Activated CD4-positive, CD25-positive, alpha-beta regulatory T cell treated with anti-CD3 and anti-CD28 coated beads, Interleukin-2, amount 50 U/mL, for 16 hours (primary cell): ENCODE measurements at regions not wholly inside any gene's neighbourhood (a gene's known extent, or its start where the extent isn't known, plus 50 kb on each side); places are given as distances from the start of the nearest gene placed in this dataset.

Experiments
- DNase-seq: peaks from one replicate; pipeline ENCODE4 v3.0.0-alpha.2; 2020; ENCODE audit warnings: low read depth, low spot score

- no peak for DNase-seq
These were observed 203.5 kb upstream of the PLXNC1 start for GRCh38 chr12:93944911-93945310.

- no peak for DNase-seq
These were observed 201.7 kb upstream of the PLXNC1 start for GRCh38 chr12:93946542-93947150.

DNA sequence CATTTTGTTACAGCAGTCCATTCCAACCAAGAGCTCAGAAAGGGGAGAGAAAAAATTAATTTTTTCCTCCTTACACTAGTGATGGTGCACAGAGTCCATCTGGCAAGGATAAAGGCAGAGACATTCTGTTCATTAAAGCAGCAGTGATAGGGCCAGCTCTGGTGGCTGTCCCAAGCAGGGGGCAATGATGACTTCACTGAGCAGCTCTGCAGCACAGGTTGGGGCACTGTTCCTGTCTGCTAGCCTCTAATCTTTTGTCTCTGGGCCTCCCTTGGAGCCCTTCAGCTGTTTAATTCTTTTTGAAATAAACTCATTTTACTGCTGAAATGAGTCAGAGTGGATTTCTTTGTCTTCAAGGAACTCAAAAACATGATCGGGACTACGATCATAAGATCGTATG, 200.9 kb upstream of the PLXNC1 start:
- no peak for DNase-seq

DNA sequence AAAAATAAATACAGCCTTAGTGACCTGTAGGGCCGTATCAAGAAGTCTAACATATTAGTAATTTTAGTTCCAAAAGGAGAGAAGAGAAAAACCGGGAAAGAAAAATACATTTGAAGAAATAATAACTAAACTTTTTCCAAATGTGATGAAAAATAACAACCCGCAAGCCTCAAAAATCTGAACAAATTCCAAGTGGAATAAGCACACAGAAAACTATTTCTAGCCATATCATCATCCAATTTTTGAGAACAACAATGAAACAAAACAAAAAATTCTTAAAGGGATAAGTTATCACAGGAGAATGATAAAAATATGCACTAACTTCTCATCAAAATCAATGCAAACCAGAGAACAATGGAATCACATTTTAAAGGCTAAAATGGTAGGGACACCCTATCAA, 198.1 kb upstream of the PLXNC1 start:
- DNase-seq, result no peak

DNA sequence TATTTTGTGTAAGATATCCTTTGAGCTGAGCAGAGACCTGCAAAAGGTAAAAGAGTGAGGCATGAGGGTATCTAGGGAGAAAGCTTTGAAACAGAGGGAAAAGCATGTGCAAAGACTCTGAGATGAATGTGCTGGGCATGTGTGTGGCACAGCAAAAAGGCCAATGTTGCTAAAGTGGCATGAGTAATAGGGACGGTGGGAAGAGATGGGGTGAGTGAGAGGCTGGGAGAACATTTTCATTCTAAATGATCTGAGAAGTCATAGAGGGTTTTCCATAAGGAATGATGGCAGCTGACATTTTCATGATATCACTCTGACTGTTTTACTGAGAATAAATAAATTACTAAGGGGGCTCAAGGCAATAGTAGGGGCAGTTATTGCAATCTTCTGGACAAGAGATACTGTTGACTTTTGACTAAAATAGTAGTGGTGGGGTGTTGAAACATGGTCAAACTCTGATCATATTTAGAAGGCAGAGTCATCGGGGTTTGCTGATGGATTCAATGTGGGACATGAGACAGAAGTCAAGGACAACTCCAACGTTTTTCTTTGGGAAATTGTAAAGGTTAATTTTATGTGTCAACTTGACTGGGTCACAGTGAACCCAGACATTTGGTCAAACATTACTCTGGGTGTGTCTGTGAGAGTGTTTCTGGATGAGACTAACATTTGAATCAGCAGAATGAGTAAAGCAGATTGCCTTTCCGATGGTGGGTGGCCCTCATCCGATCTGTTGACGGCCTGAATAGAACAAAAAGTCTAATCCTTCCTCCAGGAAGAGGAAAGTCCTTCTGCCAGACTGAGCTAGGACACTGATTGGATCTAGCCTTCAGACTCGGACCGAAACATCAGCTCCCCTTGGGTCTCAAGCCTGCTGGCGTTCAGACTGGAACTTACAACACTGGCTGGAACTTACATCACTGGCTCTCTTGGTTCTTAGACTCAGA, 193.9 kb upstream of the PLXNC1 start:
- no peak for DNase-seq

GRCh38 chr12:93956551-93956950, 191.8 kb upstream of the PLXNC1 start:
- DNase-seq, result no peak

DNA sequence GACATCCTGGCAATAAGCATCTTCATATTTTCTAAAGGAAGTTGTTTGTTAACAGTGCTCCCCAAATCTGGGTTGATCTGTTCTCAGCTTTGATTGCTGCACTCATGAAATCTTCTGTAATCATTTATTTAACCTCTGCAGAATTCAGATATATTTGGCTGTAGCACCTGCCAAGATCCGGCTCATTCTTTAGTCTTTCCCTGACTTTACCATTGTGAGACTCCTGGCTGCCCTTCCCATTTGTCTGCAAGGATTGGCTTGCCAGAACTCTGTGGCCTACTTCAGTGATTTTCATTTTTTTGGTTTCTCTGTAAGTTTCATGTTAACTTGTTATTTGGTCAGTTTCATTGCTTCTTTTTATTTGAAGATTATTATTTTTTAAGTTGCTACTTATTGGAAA, 191.2 kb upstream of the PLXNC1 start:
- no peak for DNase-seq

DNA sequence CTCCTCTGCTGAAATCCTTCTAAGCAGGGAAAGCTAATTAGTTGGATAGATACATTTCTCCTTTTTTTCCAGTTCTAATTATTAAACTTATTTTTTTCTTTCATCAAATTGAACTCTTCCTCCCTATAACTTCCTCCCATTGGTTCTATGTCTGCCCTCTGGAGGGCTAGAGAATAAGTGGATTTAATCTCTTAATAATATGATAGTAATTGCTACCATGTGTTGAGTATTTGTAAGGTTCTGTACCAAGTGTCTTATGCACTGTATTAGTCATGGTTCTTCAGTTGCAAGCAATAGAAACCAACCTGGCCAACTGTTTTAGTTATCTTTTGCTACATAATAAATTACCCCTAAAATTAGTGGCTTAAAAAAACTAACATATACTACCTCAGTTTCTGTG, 190.5 kb upstream of the PLXNC1 start:
- DNase-seq, result no peak

GRCh38 chr12:93959657-93960056, 188.7 kb upstream of the PLXNC1 start:
- no peak for DNase-seq

DNA sequence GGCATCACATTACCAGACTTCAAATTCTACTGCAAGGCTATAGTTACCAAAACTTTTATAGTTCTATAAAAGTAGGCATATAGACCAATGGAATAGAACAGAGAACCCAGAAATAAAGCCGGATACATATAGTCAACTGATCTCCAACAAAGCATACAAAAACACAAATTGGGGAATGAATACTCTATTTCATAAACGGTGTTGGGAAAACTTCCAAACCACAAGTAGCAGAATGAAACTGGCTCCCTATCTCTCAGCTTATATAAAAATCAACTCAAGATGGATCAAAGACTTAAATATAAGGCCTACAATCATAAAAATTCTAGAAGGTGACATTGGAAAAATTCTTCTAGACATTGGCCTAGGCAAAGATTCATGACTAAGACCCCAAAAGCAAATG, 187.9 kb upstream of the PLXNC1 start:
- no peak for DNase-seq

GRCh38 chr12:93962336-93962735, 186.0 kb upstream of the PLXNC1 start:
- DNase-seq, result no peak

DNA sequence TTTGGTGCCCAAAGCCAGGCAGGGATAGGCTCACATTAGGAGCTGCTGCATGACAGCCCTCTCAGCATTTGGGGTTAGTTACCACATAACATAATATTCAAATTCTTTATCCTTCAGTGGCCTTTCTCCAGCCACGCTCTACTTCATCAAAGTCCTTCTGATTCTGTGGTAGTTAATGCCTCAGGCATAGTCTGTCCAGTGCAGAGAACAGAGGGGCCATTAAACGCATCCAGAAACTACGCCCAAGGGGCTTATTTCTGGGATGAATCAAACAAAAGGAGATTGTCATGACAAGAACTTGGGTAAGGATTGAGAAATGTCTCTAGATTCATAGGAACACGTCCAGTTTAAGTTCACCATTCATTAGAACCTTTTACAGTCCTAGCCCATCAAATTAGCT, 183.4 kb upstream of the PLXNC1 start:
- DNase-seq, result no peak

GRCh38 chr12:93966516-93967133, 181.8 kb upstream of the PLXNC1 start:
- DNase-seq, result no peak

GRCh38 chr12:93967454-93967853, 180.9 kb upstream of the PLXNC1 start:
- DNase-seq, result no peak

GRCh38 chr12:93968536-93969285, 179.7 kb upstream of the PLXNC1 start:
- no peak for DNase-seq

GRCh38 chr12:93970900-93971688, 177.3 kb upstream of the PLXNC1 start:
- no peak for DNase-seq

- DNase-seq, result no peak
These were observed 175.8 kb upstream of the PLXNC1 start for GRCh38 chr12:93972411-93973208.

DNA sequence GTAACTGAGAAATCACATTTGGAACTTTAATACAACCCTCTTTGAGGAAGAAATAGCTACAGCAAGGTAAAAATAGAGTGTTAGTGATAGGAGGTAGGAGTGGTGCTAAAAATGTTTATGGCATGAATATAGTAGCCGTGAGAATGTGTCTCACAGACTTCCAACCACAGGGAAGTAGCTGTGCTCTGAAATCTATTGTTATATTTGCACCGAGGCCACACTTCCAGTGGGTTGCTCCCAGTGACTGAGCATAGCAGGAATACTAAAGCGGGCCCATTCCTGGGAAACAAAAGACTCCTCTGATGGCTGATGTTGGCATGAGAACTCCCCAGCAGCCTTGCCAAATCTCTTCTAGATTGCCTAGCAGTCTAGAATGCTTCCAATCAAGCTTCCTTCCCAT, 174.1 kb upstream of the PLXNC1 start:
- no peak for DNase-seq

- no peak for DNase-seq
These were observed 172.4 kb upstream of the PLXNC1 start for GRCh38 chr12:93976024-93976423.

GRCh38 chr12:93977081-93977480, 171.3 kb upstream of the PLXNC1 start:
- no peak for DNase-seq
